Gastrocnemius medialis (tissue), 4 donors: ENCODE measurements at regions not wholly inside any gene's neighbourhood (a gene's known extent, or its start where the extent isn't known, plus 50 kb on each side); places are given as distances from the start of the nearest gene placed in this dataset.
A peak's percentile ranks its signal among the peaks of the same experiment; 100 is the strongest.

Source experiments
- ATAC-seq, 2 donors: fragments of 150-250 bp; one replicate each; pipeline ENCODE4 v1.9.1; 2016
- DNase-seq, 2 donors: peaks; one replicate each; pipeline ENCODE4 v3.0.0-alpha.2; 2019
- H3K27ac ChIP-seq, 4 donors: fragments of 200-600 bp; sonication (generic); 1 replicate in 1 of 4; 2 replicates in 3 of 4; pipeline ENCODE4 v1.5.1; 2016 to 2018; ENCODE audit warnings: mild to moderate bottlenecking in 2 of 4, moderate library complexity in 1 of 4
- H3K27me3 ChIP-seq, 3 donors: fragments of 200-600 bp; sonication (generic) in 2 of 3; 1 replicate in 1 of 3; 2 replicates in 2 of 3; pipeline versions ENCODE4 v1.5.1 to v1.6.0; 2016 to 2019; ENCODE audit warnings: mild to moderate bottlenecking in 1 of 3, moderate library complexity in 1 of 3
- H3K36me3 ChIP-seq, 2 donors: fragments of 200-600 bp; sonication (generic) in 1 of 2; one replicate each; pipeline ENCODE4 v1.5.1; 2017 to 2018
- H3K4me1 ChIP-seq, 2 donors: fragments of 200-600 bp; sonication (generic) in 1 of 2; one replicate each; pipeline ENCODE4 v1.5.1; 2016 to 2017; ENCODE audit warnings: mild to moderate bottlenecking in 2 of 2
- H3K4me3 ChIP-seq, 4 donors: fragments of 200-600 bp; sonication (generic) in 3 of 4; 1 replicate in 1 of 4; 2 replicates in 3 of 4; pipeline ENCODE4 v1.5.1; 2016 to 2019; ENCODE audit warnings: mild to moderate bottlenecking in 2 of 4
- H3K9me3 ChIP-seq, 3 donors: fragments of 200-600 bp; sonication (generic) in 2 of 3; 1 replicate in 1 of 3; 2 replicates in 2 of 3; pipeline ENCODE4 v1.5.1; 2016 to 2019
- POLR2A ChIP-seq, 2 donors: fragments of 450-650 bp; IDR thresholded peaks; one replicate each; pipeline ENCODE4 v1.6.1; 2017; ENCODE audit warnings: antibody characterized with exemption in 2 of 2, mild to moderate bottlenecking in 2 of 2, moderate library complexity in 2 of 2
- in situ Hi-C, 4 donors: fragments of 200-750 bp; cut with MboI; loops; one replicate each; pipeline versions ENCODE4 v1.15.0 to v1.8.0; 2017; ENCODE audit warnings: low sequenced_read_pairs in 4 of 4
- intact Hi-C: fragments of 100-400 bp; cut with DNase I; formaldehyde crosslinking; loops from one replicate; pipeline ENCODE4 v1.15.1; 2023; ENCODE audit warnings: low total_unique reads
- TF ChIP-seq, protein P1 (sequence below), 5 experiments: fragments of 450-650 bp in 3 of 5; fragments of 200-600 bp in 2 of 5; sonication (generic) in 2 of 5; IDR thresholded peaks in 4 of 5; conservative IDR thresholded peaks in 1 of 5; 1 replicate in 4 of 5; 2 replicates in 1 of 5; pipeline ENCODE4 v1.5.1; 2016 to 2019; ENCODE audit warnings: antibody characterized with exemption in 5 of 5, mild to moderate bottlenecking in 3 of 5, moderate library complexity in 3 of 5

DNA sequence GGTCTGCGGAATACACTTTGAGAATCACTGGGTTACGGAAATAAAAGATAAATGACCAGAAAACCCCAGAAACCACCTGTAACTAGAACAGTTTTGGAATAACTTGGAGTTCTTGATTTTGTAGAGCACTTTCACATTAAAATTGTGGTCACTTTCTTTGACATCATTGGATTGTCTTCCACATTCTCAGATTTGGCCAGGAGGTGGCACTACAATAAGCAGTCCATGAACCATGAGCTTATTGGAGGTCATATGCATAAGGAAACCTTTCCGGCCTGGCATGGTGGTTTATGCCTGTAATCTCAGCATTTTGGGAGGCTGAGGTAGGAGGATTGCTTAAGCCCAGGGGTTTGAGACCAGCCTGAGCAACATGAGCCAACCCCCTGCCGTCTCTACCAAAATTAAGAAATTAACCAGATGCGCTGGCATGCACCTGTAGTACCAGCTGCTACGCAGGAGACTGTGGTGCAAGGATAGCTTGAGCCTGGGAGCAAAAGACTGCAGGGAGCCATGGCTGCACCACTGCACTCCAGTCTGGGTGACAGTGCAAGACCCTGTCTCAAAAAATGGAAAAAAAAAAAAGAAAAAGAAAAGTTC, 107.7 kb upstream of the CAND1 start:
- no peak overlapping the region for H3K4me3 ChIP-seq
- H3K36me3 ChIP-seq: no peaks in the 10 kb centered on the region
- DNase-seq: no peak
- in situ Hi-C loops (no loop called here), intact Hi-C loops (no loop called here)
- H3K27me3 ChIP-seq: no peaks in the 10 kb centered on the region
- ATAC-seq: no peak
- H3K4me1 ChIP-seq: no peaks in the 10 kb centered on the region
- no peaks in the 10 kb centered on the region for H3K9me3 ChIP-seq
- TF ChIP-seq POLR2A (IDR thresholded peaks at IDR 0.05): no peak
- TF ChIP-seq, protein P1, sequence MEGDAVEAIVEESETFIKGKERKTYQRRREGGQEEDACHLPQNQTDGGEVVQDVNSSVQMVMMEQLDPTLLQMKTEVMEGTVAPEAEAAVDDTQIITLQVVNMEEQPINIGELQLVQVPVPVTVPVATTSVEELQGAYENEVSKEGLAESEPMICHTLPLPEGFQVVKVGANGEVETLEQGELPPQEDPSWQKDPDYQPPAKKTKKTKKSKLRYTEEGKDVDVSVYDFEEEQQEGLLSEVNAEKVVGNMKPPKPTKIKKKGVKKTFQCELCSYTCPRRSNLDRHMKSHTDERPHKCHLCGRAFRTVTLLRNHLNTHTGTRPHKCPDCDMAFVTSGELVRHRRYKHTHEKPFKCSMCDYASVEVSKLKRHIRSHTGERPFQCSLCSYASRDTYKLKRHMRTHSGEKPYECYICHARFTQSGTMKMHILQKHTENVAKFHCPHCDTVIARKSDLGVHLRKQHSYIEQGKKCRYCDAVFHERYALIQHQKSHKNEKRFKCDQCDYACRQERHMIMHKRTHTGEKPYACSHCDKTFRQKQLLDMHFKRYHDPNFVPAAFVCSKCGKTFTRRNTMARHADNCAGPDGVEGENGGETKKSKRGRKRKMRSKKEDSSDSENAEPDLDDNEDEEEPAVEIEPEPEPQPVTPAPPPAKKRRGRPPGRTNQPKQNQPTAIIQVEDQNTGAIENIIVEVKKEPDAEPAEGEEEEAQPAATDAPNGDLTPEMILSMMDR (IDR thresholded peaks at IDR 0.05 in 4 of 5, conservative IDR thresholded peaks at IDR 0.05 in 1 of 5): peak in 4 of 5 experiments; percentile 7 to 47 (median 26)
- H3K27ac ChIP-seq: no peak overlapping the region

DNA sequence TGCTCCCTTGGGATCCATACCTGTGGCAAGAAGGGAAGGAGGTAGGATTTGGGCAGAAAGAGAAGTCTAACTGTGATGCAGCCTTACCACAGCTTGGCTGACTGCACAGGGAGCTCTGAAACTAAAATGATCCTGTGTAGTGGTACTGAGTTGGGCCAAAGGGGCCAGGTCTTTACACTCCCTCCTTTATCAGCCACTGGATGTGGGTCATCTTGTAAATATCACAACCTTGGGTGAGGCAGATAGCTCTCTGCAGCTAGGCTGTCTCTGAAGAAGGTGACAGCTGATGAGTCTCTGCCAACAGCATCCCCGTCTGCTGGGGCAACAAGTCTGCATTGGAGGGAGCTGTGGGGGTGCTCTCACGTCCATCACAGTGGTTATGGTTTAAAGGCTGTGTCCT, 95.9 kb upstream of the CAND1 start:
- no peaks in the 10 kb centered on the region for H3K36me3 ChIP-seq
- DNase-seq: no peak
- H3K9me3 ChIP-seq: no peaks in the 10 kb centered on the region
- intact Hi-C loops: no loop called here
- no peak overlapping the region for H3K27ac ChIP-seq
- H3K27me3 ChIP-seq: no peaks in the 10 kb centered on the region
- in situ Hi-C loops: no loop called here
- no peak for ATAC-seq
- no peak for TF ChIP-seq POLR2A (IDR thresholded peaks at IDR 0.05)
- TF ChIP-seq, protein P1 (IDR thresholded peaks at IDR 0.05 in 4 of 5, conservative IDR thresholded peaks at IDR 0.05 in 1 of 5): no peak
- H3K4me3 ChIP-seq: no peak overlapping the region
- no peaks in the 10 kb centered on the region for H3K4me1 ChIP-seq

DNA sequence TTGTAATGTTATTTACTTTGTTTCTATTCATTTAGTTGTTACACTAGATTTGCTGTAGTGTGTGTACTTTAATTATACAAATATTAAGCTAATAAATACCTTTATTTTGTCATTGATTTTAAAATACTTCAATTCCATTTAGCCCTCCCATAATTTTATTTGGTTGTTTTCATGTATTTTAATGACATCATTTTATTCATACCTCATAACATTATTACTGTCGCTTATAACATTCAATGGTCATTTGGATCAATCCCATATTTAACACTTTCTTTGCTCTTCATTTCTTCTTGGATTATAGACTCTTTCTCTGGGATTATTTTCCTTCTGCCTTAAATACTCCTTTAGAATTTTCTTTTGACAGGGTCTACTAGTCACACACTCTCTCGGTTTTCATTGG, 86.6 kb upstream of the CAND1 start:
- intact Hi-C loops: no loop called here
- H3K36me3 ChIP-seq: no peaks in the 10 kb centered on the region
- in situ Hi-C loops: no loop called here
- H3K9me3 ChIP-seq: no peaks in the 10 kb centered on the region
- ATAC-seq: no peak
- H3K27ac ChIP-seq: no peak overlapping the region
- no peaks in the 10 kb centered on the region for H3K27me3 ChIP-seq
- no peaks in the 10 kb centered on the region for H3K4me1 ChIP-seq
- no peak for TF ChIP-seq POLR2A (IDR thresholded peaks at IDR 0.05)
- no peak for DNase-seq
- no peak overlapping the region for H3K4me3 ChIP-seq

DNA sequence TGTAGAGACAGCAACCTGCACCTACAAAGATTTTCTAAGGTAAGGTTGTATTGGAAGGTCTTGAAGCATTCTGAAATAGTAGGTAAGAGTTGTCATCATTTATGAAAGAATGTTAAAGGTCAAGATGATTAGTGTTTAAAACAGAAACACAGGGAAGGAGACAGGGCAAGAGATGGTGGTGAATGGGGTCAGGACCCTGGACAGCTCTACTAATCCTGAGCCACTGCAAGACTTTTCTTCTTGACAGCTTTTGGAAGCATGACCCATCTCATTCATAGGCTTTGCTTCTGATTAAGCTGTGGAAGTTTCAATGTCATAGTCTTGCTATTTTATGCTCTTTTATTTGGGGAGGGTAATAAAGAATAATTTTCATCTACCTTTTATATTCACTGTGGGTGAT, 75.5 kb upstream of the CAND1 start:
- Histone ChIP-seq H3K9me3 (no peaks in the 10 kb centered on the region), H3K4me3 (no peak overlapping the region), H3K4me1 (no peaks in the 10 kb centered on the region), H3K27me3 (no peaks in the 10 kb centered on the region), H3K36me3 (no peaks in the 10 kb centered on the region), H3K27ac (no peak overlapping the region)
- ATAC-seq (no peak), DNase-seq (no peak)
- in situ Hi-C loops: no loop called here
- no peak for TF ChIP-seq POLR2A (IDR thresholded peaks at IDR 0.05)
- intact Hi-C loops: no loop called here

DNA sequence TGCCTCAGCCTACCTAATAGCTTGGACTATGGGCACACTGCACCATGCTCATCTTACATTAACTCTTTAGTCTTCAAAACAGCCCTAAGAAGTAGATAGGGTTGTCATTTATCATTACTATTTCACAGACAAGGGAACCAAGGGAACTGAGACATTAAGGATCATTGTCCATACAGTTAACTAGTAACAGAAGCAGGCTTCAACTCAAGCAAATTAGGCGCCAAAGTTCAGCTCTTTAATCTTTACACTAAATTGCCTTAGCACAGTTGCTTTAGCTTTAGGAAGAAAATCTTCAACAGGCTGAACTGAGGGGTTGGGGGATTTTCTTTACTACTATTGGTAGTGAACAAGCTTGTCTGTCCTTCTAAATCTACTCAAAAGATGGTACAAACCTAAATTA, 68.8 kb upstream of the CAND1 start:
- H3K27ac ChIP-seq: no peak overlapping the region
- intact Hi-C loops: no loop called here
- H3K36me3 ChIP-seq: no peaks in the 10 kb centered on the region
- no peaks in the 10 kb centered on the region for H3K9me3 ChIP-seq
- no peak overlapping the region for H3K4me3 ChIP-seq
- in situ Hi-C loops: no loop called here
- TF ChIP-seq, protein P1 (IDR thresholded peaks at IDR 0.05 in 4 of 5, conservative IDR thresholded peaks at IDR 0.05 in 1 of 5): no peak
- TF ChIP-seq POLR2A (IDR thresholded peaks at IDR 0.05): no peak
- no peaks in the 10 kb centered on the region for H3K27me3 ChIP-seq
- ATAC-seq (no peak), DNase-seq (no peak)
- no peaks in the 10 kb centered on the region for H3K4me1 ChIP-seq
